Urinary bladder (tissue), 3 donors: ENCODE measurements at regions not wholly inside any gene's neighbourhood (a gene's known extent, or its start where the extent isn't known, plus 50 kb on each side); places are given as distances from the start of the nearest gene placed in this dataset.

ENCODE experiments used
- DNase-seq: peaks from one replicate; pipeline ENCODE4 v3.0.0-alpha.2; 2015; ENCODE audit errors: extremely low spot score
- H3K27ac ChIP-seq: one replicate; pipeline ENCODE4 v1.5.1; 2013; ENCODE audit warnings: low read depth, mild to moderate bottlenecking, moderate library complexity
- H3K36me3 ChIP-seq: one replicate; pipeline ENCODE4 v1.6.1; 2013; ENCODE audit warnings: mild to moderate bottlenecking, moderate library complexity; ENCODE audit not compliant: insufficient read depth
- H3K4me1 ChIP-seq: one replicate; pipeline ENCODE4 v1.6.1; 2013; ENCODE audit warnings: mild to moderate bottlenecking, moderate library complexity; ENCODE audit not compliant: insufficient read depth
- H3K4me3 ChIP-seq: one replicate; pipeline ENCODE4 v1.5.1; 2013; ENCODE audit warnings: low read depth, low read length
- WGBS: extraction: QIAGEN DNeasy Blood & Tissue Kit; methylation state at CpG from one replicate; pipeline ENCODE4 v1.1.7; 2013; 5-methylcytosine and 5-hydroxymethylcytosine counted together
- donor health status: healthy with polysubstance abuse.
- donor health status: healthy.

GRCh38 chr7:155925682-155926081 is 113.4 kb upstream of the SHH start:
- no peak overlapping the region for H3K27ac ChIP-seq
- H3K36me3 ChIP-seq: no peaks in the 10 kb centered on the region
- no peak overlapping the region for H3K4me3 ChIP-seq
- no peaks in the 10 kb centered on the region for H3K4me1 ChIP-seq
- 85% methylated on average over 14 of the region's 14 CpGs for WGBS
- no peak for DNase-seq

DNA sequence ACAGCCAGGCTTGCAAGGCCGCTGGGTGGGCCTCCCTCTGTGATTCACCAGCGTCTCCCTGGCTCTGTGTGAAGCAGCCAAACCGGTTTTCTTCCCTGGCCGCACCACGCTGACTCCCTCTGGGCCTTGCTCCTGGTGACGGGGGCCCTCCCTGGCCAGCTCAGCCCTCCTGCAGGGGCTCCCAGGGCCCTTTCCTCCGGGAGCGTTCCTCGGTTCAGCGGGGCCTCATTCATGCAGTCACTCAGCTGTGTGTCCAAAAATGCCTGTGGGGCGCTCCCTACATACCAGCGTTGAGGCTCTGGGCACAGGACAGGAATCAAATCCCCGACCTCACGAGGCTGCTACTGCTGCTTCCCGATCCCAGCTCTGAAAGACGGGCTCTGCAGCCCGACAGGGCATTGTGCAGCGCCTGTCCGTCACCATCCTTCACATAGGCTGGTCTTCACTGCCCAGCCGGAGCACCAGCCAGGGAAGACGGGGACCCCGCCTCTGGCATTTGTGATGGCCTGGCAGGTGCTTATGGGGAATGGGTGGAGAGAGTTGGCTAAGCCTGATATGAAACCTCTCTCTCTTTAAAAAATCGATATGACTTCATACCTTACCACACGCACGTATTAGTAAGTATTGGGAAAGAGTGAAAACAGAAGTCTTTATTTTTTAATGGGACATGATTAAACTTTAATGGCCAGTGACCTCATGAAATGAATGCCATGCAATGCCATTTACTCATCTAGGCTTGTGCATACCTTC is 110.0 kb upstream of the SHH start:
- peak; percentile 54 for DNase-seq
- 52% methylated on average over 25 of the region's 25 CpGs for WGBS
- Histone ChIP-seq H3K36me3 (no peaks in the 10 kb centered on the region), H3K4me3 (no peak overlapping the region), H3K27ac (peak overlapping the region; percentile 76), H3K4me1 (no peaks in the 10 kb centered on the region)

DNA sequence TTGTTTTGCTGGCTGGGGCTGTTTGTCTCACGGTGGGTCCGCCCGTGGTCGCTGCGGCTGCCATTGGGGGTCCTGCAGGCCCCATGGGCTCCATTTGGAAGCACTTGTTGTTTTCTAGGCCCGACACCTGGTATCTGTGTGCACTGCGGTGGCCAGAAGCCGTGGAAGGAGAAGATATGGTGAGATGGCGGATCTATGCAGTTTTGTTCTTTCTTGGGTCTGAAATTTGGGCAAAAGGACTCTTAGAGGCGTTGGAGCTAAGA is 109.5 kb upstream of the SHH start:
- Histone ChIP-seq H3K4me1 (no peaks in the 10 kb centered on the region), H3K36me3 (no peaks in the 10 kb centered on the region), H3K4me3 (no peak overlapping the region), H3K27ac (peak overlapping the region; percentile 48)
- no peak for DNase-seq
- 81% methylated on average over 10 of the region's 10 CpGs for WGBS

DNA sequence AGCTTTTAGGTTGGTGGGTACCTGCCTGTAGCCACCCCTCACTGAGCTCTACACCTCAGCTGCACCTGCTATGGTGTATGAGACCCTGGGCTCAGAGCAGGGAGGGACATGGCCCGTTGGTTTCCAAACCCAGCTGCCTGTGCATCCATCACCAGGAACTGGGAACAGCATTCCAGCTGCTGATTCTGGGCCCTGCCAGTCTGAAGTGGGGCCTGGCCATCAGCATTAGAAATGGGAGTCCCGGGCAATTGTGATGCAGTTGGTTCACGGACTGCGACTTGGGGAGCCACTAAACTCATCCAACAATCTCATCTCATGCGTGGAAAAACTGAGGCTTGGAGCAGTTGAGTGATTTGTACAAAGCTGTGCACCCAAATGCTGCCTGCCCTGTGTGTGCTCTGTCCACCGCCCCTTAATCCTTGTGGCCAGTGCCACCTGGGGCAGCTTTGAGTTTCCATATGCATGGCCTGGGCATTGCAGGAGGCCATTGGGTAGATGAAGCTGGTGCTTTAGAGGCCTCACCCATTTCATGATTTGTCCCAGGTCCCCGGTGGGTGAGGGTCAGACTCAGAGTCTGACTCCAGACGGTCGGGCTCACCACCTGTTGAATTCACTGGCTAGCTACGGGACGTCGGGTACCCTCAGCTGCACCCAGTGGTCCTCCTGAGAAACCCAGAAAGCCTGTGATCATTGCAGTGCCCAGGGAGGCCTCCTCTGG is 109.0 kb upstream of the SHH start:
- WGBS: 93% methylated on average over 12 of the region's 12 CpGs
- no peak for DNase-seq
- H3K4me3 ChIP-seq: no peak overlapping the region
- H3K27ac ChIP-seq: peak overlapping the region; percentile 48
- no peaks in the 10 kb centered on the region for H3K4me1 ChIP-seq
- no peaks in the 10 kb centered on the region for H3K36me3 ChIP-seq

- DNase-seq: no peak
- WGBS: 95% methylated on average over 11 of the region's 11 CpGs
Measured at GRCh38 chr7:155920068-155920461, 107.8 kb upstream of the SHH start.

DNA sequence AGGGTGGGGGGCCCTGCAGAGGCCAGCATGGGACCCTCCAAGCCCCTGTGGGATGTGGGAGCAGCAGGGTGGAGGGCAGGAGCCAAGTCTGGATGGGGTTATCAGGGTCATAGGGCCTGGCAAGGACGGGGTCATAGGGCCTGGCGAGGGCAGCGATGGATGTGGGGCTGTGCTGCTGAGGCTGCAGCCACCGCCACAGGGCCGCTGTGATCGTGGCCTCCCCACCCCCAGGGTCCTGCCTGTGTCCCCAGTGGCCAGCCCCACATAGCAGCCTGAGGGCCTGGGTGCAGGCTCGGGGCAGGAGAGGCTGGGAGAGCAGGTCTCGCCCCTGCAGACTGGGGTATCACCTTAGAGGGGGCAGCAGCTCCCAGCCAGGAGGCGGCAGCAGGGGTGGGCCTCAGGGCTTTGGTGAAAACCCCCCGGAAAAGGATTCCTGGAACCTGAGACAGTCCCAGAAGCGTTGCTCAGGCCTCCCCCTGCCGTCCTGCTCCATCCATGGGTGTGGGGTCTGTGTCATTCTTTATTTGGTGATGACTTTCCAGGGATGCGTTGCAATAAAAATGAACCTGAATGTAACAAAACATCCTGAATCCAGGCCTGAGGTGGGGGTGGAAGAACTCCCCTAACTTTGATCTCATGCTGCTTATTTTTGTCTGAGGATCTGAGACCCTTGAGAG is 107.3 kb upstream of the SHH start:
- WGBS: 79% methylated on average over 13 of the region's 13 CpGs
- no peaks in the 10 kb centered on the region for H3K4me1 ChIP-seq
- H3K27ac ChIP-seq: no peak overlapping the region
- no peak overlapping the region for H3K4me3 ChIP-seq
- no peak for DNase-seq
- no peaks in the 10 kb centered on the region for H3K36me3 ChIP-seq

More at GRCh38 chr7:155920068-155920461, 107.8 kb upstream of the SHH start:
- Histone ChIP-seq H3K36me3 (no peaks in the 10 kb centered on the region), H3K27ac (no peak overlapping the region), H3K4me3 (no peak overlapping the region), H3K4me1 (no peaks in the 10 kb centered on the region)

DNA sequence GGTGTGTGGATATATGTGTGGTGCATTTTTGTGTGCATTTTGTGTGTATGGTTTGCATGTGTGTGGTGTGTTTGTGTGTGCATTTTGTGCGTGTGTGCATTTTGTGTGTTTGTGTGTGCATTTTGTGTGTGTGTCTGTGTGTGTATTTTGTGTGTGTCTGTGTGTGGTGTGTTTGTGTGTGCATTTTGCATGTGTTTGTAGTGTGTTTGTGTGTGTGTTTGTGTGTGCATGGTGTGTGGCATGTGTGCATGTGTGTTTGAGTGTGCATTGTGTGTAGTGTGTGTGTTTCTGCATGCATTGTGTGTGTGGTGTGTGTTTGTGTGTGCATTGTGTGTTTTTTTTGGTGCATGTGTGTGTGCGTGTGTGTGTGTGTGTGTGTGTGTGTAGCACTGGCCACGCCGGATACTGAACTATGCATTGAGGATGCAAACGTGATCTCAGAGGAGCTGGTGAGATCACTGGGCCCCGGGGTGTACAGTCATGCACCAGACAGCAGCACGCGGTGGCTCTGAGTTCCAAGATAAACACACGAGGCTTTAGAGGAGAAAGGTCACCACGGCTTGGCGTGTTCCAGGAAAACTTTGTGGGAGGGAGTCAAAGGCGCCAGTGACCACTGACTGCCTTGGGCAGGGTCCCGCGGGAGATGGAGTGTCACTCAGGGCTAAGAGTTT is 106.6 kb upstream of the SHH start:
- no peaks in the 10 kb centered on the region for H3K4me1 ChIP-seq
- no peak for DNase-seq
- no peak overlapping the region for H3K4me3 ChIP-seq
- no peak overlapping the region for H3K27ac ChIP-seq
- no peaks in the 10 kb centered on the region for H3K36me3 ChIP-seq
- 38% methylated on average over 14 of the region's 14 CpGs for WGBS

DNA sequence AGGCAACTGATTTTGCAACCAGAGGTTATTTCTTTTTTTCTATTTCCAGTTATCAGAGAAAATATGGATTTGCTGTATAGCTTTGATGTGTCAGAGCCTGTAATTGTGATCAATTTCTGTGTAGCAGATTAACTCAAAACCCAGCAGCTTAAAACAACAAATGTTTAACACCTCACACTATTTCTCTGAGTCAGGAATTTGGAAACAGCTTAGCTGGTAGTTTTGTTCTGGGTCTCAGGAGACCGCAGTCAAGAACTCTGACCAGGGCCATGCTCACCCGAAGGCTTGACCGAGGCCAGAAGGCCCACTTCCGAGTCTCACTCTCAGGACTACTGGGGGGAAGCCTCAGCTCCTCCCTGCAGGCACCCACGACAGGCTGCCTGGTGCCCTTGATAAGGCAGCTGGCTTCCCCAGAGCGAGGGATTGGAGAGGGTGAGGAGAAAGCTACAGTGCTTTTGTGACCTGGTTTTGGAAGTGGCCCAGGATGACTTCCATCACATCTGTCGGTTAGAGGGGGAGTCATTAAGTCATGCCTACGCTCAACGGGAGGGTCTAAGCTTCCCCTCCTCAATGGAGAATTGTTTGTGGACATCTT is 105.7 kb upstream of the SHH start:
- H3K4me1 ChIP-seq: no peaks in the 10 kb centered on the region
- no peaks in the 10 kb centered on the region for H3K36me3 ChIP-seq
- WGBS: 65% methylated on average over 9 of the region's 9 CpGs
- DNase-seq: no peak
- H3K27ac ChIP-seq: no peak overlapping the region
- H3K4me3 ChIP-seq: no peak overlapping the region

GRCh38 chr7:155916926-155917655 is 104.8 kb upstream of the SHH start:
- 54% methylated on average over 12 of the region's 12 CpGs for WGBS
- Histone ChIP-seq H3K27ac (no peak overlapping the region), H3K36me3 (no peaks in the 10 kb centered on the region), H3K4me3 (no peak overlapping the region), H3K4me1 (no peaks in the 10 kb centered on the region)
- DNase-seq: no peak

GRCh38 chr7:155914341-155914740 is 102.1 kb upstream of the SHH start:
- Histone ChIP-seq H3K27ac (no peak overlapping the region), H3K4me3 (no peak overlapping the region), H3K4me1 (no peaks in the 10 kb centered on the region), H3K36me3 (no peaks in the 10 kb centered on the region)
- WGBS: 78% methylated on average over 10 of the region's 10 CpGs
- DNase-seq: no peak

GRCh38 chr7:155913719-155914118 is 101.5 kb upstream of the SHH start:
- no peaks in the 10 kb centered on the region for H3K4me1 ChIP-seq
- no peak for DNase-seq
- no peaks in the 10 kb centered on the region for H3K36me3 ChIP-seq
- H3K27ac ChIP-seq: no peak overlapping the region
- H3K4me3 ChIP-seq: no peak overlapping the region
- 86% methylated on average over 11 of the region's 11 CpGs for WGBS

GRCh38 chr7:155913291-155913690 is 101.0 kb upstream of the SHH start:
- 52% methylated on average over 7 of the region's 7 CpGs for WGBS

More at GRCh38 chr7:155913291-155913690, 101.0 kb upstream of the SHH start:
- Histone ChIP-seq H3K4me3 (no peak overlapping the region), H3K36me3 (no peaks in the 10 kb centered on the region), H3K27ac (no peak overlapping the region), H3K4me1 (no peaks in the 10 kb centered on the region)
- DNase-seq: no peak
